Adrenal gland (tissue), 9 donors: ENCODE measurements at regions not wholly inside any gene's neighbourhood (a gene's known extent, or its start where the extent isn't known, plus 50 kb on each side); places are given as distances from the start of the nearest gene placed in this dataset.
"Not testable (repeated sequence)": the region's sequence is repeated elsewhere in the genome, so short reads cannot be mapped to it uniquely, and the experiment has no call there.

Source experiments
- DNase-seq, 7 donors: peaks; one replicate each; pipeline ENCODE4 v3.0.0-alpha.2; 2019 to 2020
- H3K27ac ChIP-seq, 5 donors: fragments of 200-600 bp; sonication (generic) in 4 of 5; 1 replicate in 3 of 5; 2 replicates in 2 of 5; pipeline versions ENCODE4 v1.5.1 to v1.8.0; 2016 to 2020; ENCODE audit warnings: mild to moderate bottlenecking in 1 of 5
- H3K27me3 ChIP-seq: fragments of 200-600 bp; 2 replicates; pipeline ENCODE4 v1.8.0; 2021
- H3K36me3 ChIP-seq, 2 donors: fragments of 200-600 bp; replicated peaks in 1 of 2; 1 replicate in 1 of 2; 2 replicates in 1 of 2; pipeline versions ENCODE4 v1.5.1 to v1.8.0; 2018 to 2022
- H3K4me1 ChIP-seq, 2 donors: fragments of 200-600 bp; replicated peaks in 1 of 2; 1 replicate in 1 of 2; 2 replicates in 1 of 2; pipeline versions ENCODE4 v1.5.1 to v1.8.0; 2018 to 2021
- H3K4me3 ChIP-seq, 4 donors: fragments of 200-600 bp; sonication (generic) in 3 of 4; one replicate each; pipeline ENCODE4 v1.5.1; 2016 to 2018
- H3K9me3 ChIP-seq, 3 donors: fragments of 200-600 bp; sonication (generic) in 1 of 3; replicated peaks in 1 of 3; 1 replicate in 2 of 3; 2 replicates in 1 of 3; pipeline versions ENCODE4 v1.5.1 to v1.8.0; 2016 to 2021
- CTCF ChIP-seq, 6 experiments: fragments of 450-650 bp in 4 of 6; fragments of 200-600 bp in 2 of 6; sonication (generic) in 1 of 6; IDR thresholded peaks; 1 replicate in 5 of 6; 2 replicates in 1 of 6; pipeline versions ENCODE4 v1.5.1 to v1.8.0; 2016 to 2021; ENCODE audit warnings: antibody characterized with exemption in 6 of 6, mild to moderate bottlenecking in 2 of 6, moderate library complexity in 1 of 6
- POLR2A ChIP-seq, 2 donors: fragments of 450-650 bp; IDR thresholded peaks; one replicate each; pipeline ENCODE4 v1.6.1; 2017; ENCODE audit warnings: antibody characterized with exemption in 2 of 2, mild to moderate bottlenecking in 2 of 2, moderate library complexity in 1 of 2
- WGBS, 4 donors: extraction: QIAGEN DNeasy Blood & Tissue Kit in 2 of 4; methylation state at CpG; one replicate each; pipeline versions ENCODE4 v1.1.5 to v1.1.7; 2013 to 2017; 5-methylcytosine and 5-hydroxymethylcytosine counted together
- intact Hi-C, 2 donors: fragments of 100-400 bp; cut with DNase I; formaldehyde crosslinking; loops; one replicate each; pipeline versions ENCODE4 v1.14.1 to v1.15.0; 2022 to 2023
- donor health status: healthy with polysubstance abuse.
- donor health status: Bipolar disorder and iron deficiency.
- donor health status: DM: yes; HTN: yes; CAD: no.
- donor health status: DM: no; HTN: no; CAD: no.
- donor health status: DM: no; HTN: no; CAD: no.

- WGBS, 4 donors, result 44 to 64% (median 55%) methylated on average over 1 to 2 of the region's 2 CpGs
- no peak overlapping the region for H3K27ac ChIP-seq
- no peaks in the 10 kb centered on the region for H3K4me1 ChIP-seq
- H3K36me3 ChIP-seq, result no peaks in the 10 kb centered on the region
- TF ChIP-seq POLR2A (IDR thresholded peaks at IDR 0.05), result no peak
- TF ChIP-seq CTCF (IDR thresholded peaks at IDR 0.05), result no peak
- intact Hi-C loops, result no loop called here
- H3K9me3 ChIP-seq, result no peaks in the 10 kb centered on the region
- H3K27me3 ChIP-seq, result peaks cover 27% of the 10 kb centered on the region
- no peak for DNase-seq
- no peak overlapping the region for H3K4me3 ChIP-seq
Observed at GRCh38 chrX:51047950-51048349, 137.4 kb downstream of the BMP15 start.

GRCh38 chrX:51053741-51054140 is 143.2 kb downstream of the BMP15 start:
- no peak for TF ChIP-seq CTCF (IDR thresholded peaks at IDR 0.05)
- TF ChIP-seq POLR2A (IDR thresholded peaks at IDR 0.05), result no peak
- H3K27me3 ChIP-seq, result peaks cover 3% of the 10 kb centered on the region
- intact Hi-C loops, result no loop called here
- H3K9me3 ChIP-seq, result no peaks in the 10 kb centered on the region
- WGBS, 4 donors, result 74 to 86% (median 77%) methylated on average over 3 to 6 of the region's 6 CpGs
- no peaks in the 10 kb centered on the region for H3K4me1 ChIP-seq
- no peak overlapping the region for H3K4me3 ChIP-seq
- DNase-seq, result no peak
- no peak overlapping the region for H3K27ac ChIP-seq
- no peaks in the 10 kb centered on the region for H3K36me3 ChIP-seq

- TF ChIP-seq CTCF (IDR thresholded peaks at IDR 0.05), result no peak
- no peak for TF ChIP-seq POLR2A (IDR thresholded peaks at IDR 0.05)
- Histone ChIP-seq H3K27ac (no peak overlapping the region), H3K4me1 (no peaks in the 10 kb centered on the region), H3K27me3 (peaks cover 3% of the 10 kb centered on the region), H3K4me3 (no peak overlapping the region), H3K9me3 (no peaks in the 10 kb centered on the region), H3K36me3 (no peaks in the 10 kb centered on the region)
- intact Hi-C loops, result no loop called here
- no peak for DNase-seq
Observed at GRCh38 chrX:51098046-51098445, 187.5 kb downstream of the BMP15 start.

GRCh38 chrX:51119058-51119926 is 208.8 kb downstream of the BMP15 start:
- H3K27me3 ChIP-seq, result peaks cover 28% of the 10 kb centered on the region
- H3K4me3 ChIP-seq, DNase-seq, H3K4me1 ChIP-seq, H3K36me3 ChIP-seq, H3K27ac ChIP-seq, H3K9me3 ChIP-seq, intact Hi-C loops: not testable (repeated sequence)
- WGBS, 4 donors, result 94 to 95% (median 94%) methylated on average over 22 to 46 of the region's 52 CpGs; no CpG with 5 or more reads in 1 of the 4 donors

- WGBS, 4 donors, result 89 to 93% (median 91%) methylated on average over 2 to 4 of the region's 4 CpGs; no CpG with 5 or more reads in 1 of the 4 donors
- H3K27me3 ChIP-seq, result peaks cover 33% of the 10 kb centered on the region
- H3K4me1 ChIP-seq, H3K9me3 ChIP-seq, intact Hi-C loops, H3K27ac ChIP-seq, H3K4me3 ChIP-seq, H3K36me3 ChIP-seq, DNase-seq: not testable (repeated sequence)
Observed at GRCh38 chrX:51125743-51126142, 206.9 kb upstream of the NUDT10 start.
